Osteoblast (primary cell): ENCODE measurements at regions not wholly inside any gene's neighbourhood (a gene's known extent, or its start where the extent isn't known, plus 50 kb on each side); places are given as distances from the start of the nearest gene placed in this dataset.

ENCODE experiments used
- DNase-seq: peaks from one replicate; pipeline ENCODE4 v3.0.0; 2011; ENCODE audit warnings: low spot score, mixed read lengths; ENCODE audit not compliant: insufficient read length; ENCODE audit errors: missing footprints
- H2AFZ ChIP-seq: 2 replicates; pipeline ENCODE4 v1.6.0; 2011; ENCODE audit warnings: mild to moderate bottlenecking, low read length
- H3K27ac ChIP-seq: 2 replicates; pipeline ENCODE4 v1.5.1; 2011; ENCODE audit warnings: mild to moderate bottlenecking, low read depth, low read length, moderate library complexity
- H3K27me3 ChIP-seq: 2 replicates; pipeline ENCODE4 v1.6.0; 2012; ENCODE audit warnings: mild to moderate bottlenecking, control low read depth, inconsistent platforms, low read length, moderate library complexity; ENCODE audit not compliant: insufficient read depth
- H3K36me3 ChIP-seq: 2 replicates; pipeline ENCODE4 v1.5.1; 2011; ENCODE audit warnings: mild to moderate bottlenecking, low read length, control low read depth, moderate library complexity; ENCODE audit not compliant: insufficient read depth
- H3K4me1 ChIP-seq: 2 replicates; pipeline ENCODE4 v1.5.1; 2011; ENCODE audit warnings: mild to moderate bottlenecking, low read length, control low read depth, moderate library complexity; ENCODE audit not compliant: insufficient read depth
- H3K4me2 ChIP-seq: 2 replicates; pipeline ENCODE4 v1.6.0; 2011; ENCODE audit warnings: mild to moderate bottlenecking, low read length; ENCODE audit not compliant: insufficient read depth
- H3K4me3 ChIP-seq: fragments of 200-600 bp; sonication (generic); 3 replicates; pipeline ENCODE4 v1.5.1; 2012; ENCODE audit warnings: mild to moderate bottlenecking, low read length, inconsistent platforms; ENCODE audit not compliant: insufficient read depth
- H3K79me2 ChIP-seq: 2 replicates; pipeline ENCODE4 v1.6.0; 2012; ENCODE audit warnings: mild to moderate bottlenecking, low read length, control low read depth, inconsistent platforms; ENCODE audit not compliant: insufficient read depth
- H3K9me3 ChIP-seq: 2 replicates; pipeline ENCODE4 v1.5.1; 2011; ENCODE audit warnings: low read depth, low read length, control low read depth
- H4K20me1 ChIP-seq: 2 replicates; pipeline ENCODE4 v1.6.0; 2012; ENCODE audit warnings: mild to moderate bottlenecking, low read length, control low read depth; ENCODE audit not compliant: insufficient read depth
- TF ChIP-seq, protein P1 (sequence below): IDR thresholded peaks from 2 replicates; pipeline ENCODE4 v1.5.1; 2011; ENCODE audit warnings: mild to moderate bottlenecking, low read depth, low read length, moderate library complexity; ENCODE audit errors: extremely low read depth

DNA sequence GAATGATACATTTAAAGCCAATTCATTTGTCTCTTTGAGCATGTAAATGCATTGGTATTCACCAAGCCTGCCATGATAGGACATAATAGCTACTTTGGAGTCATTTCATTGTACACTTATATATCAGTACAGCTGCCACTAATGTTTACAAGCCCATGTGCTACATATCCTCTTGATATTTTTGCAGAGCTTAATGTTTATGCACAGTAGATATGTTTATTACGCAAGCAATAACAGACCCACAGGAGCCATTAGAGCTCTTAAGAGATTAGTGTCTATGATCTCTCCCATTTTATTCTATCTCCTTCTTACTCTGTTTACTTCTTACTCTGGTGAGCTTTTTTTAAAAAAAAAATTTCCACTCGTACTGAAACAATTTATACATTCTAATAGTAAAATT lies 1132.1 kb upstream of the ZEB2 start:
- Histone ChIP-seq H3K79me2 (no peaks in the 10 kb centered on the region), H2AFZ (no peak overlapping the region), H3K9me3 (no peaks in the 10 kb centered on the region), H3K4me2 (no peak overlapping the region), H3K4me3 (no peak overlapping the region), H3K27ac (no peak overlapping the region), H3K27me3 (no peaks in the 10 kb centered on the region), H3K36me3 (no peaks in the 10 kb centered on the region), H4K20me1 (no peaks in the 10 kb centered on the region), H3K4me1 (peaks cover 20% of the 10 kb centered on the region)
- no peak for DNase-seq
- TF ChIP-seq, protein P1, sequence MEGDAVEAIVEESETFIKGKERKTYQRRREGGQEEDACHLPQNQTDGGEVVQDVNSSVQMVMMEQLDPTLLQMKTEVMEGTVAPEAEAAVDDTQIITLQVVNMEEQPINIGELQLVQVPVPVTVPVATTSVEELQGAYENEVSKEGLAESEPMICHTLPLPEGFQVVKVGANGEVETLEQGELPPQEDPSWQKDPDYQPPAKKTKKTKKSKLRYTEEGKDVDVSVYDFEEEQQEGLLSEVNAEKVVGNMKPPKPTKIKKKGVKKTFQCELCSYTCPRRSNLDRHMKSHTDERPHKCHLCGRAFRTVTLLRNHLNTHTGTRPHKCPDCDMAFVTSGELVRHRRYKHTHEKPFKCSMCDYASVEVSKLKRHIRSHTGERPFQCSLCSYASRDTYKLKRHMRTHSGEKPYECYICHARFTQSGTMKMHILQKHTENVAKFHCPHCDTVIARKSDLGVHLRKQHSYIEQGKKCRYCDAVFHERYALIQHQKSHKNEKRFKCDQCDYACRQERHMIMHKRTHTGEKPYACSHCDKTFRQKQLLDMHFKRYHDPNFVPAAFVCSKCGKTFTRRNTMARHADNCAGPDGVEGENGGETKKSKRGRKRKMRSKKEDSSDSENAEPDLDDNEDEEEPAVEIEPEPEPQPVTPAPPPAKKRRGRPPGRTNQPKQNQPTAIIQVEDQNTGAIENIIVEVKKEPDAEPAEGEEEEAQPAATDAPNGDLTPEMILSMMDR = no peak

DNA sequence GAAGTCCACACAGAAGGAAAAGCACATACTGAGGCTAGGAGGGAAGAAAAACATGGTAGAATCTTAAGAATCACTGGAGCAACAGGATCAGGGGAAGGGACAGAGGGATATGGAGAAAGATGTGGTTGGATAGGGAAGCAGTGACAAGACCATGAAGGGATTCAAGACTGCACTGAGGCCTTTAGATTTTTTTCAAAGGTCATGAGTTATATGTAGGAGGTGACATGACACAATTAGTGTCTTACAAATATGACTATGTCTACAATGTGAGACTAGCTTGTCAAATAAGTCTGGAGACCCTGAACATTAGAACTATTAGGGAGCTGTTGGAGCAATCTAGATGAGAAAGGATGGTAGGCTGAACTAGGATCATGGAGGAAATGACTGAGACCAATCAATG lies 1130.3 kb upstream of the ZEB2 start:
- H3K4me3 ChIP-seq = no peak overlapping the region
- no peaks in the 10 kb centered on the region for H3K9me3 ChIP-seq
- TF ChIP-seq, protein P1 = no peak
- DNase-seq = no peak
- H3K36me3 ChIP-seq = no peaks in the 10 kb centered on the region
- no peak overlapping the region for H3K4me2 ChIP-seq
- H3K27me3 ChIP-seq = no peaks in the 10 kb centered on the region
- no peak overlapping the region for H3K27ac ChIP-seq
- H3K4me1 ChIP-seq = peaks cover 18% of the 10 kb centered on the region
- no peaks in the 10 kb centered on the region for H3K79me2 ChIP-seq
- no peaks in the 10 kb centered on the region for H4K20me1 ChIP-seq
- no peak overlapping the region for H2AFZ ChIP-seq

GRCh38 chr2:145649061-145649460 lies 1129.1 kb upstream of the ZEB2 start:
- H2AFZ ChIP-seq = no peak overlapping the region
- H3K27ac ChIP-seq = no peak overlapping the region
- H3K27me3 ChIP-seq = no peaks in the 10 kb centered on the region
- no peak overlapping the region for H3K4me2 ChIP-seq
- no peaks in the 10 kb centered on the region for H3K9me3 ChIP-seq
- no peaks in the 10 kb centered on the region for H3K79me2 ChIP-seq
- H3K4me1 ChIP-seq = peaks cover 6% of the 10 kb centered on the region
- no peak overlapping the region for H3K4me3 ChIP-seq
- TF ChIP-seq, protein P1 = no peak
- no peaks in the 10 kb centered on the region for H4K20me1 ChIP-seq
- no peak for DNase-seq
- H3K36me3 ChIP-seq = no peaks in the 10 kb centered on the region

DNA sequence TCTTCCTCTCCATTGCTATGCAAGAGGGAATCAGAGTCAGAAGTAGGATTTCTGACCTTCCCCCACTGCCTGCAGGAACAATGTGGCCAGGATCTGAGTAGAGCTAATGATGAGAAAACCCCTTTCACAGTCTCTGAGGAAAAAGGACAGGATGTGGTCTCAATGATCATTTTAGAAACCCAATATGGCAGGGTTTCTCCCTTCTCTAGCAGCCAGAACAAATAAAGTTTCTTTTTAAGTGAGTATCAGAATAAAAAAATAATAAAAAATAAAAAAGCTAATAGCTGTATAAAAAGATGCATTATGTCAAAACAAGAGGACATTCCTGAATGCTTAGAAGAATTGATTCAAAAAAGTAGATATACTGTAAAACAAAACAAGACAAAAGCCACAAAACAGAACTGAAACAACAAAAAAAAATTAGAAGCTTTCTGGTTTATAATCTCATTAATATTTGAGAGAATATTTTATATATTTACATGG lies 1124.9 kb upstream of the ZEB2 start:
- no peaks in the 10 kb centered on the region for H4K20me1 ChIP-seq
- H3K27me3 ChIP-seq = no peaks in the 10 kb centered on the region
- DNase-seq = no peak
- no peaks in the 10 kb centered on the region for H3K36me3 ChIP-seq
- H3K79me2 ChIP-seq = no peaks in the 10 kb centered on the region
- no peak overlapping the region for H3K4me2 ChIP-seq
- TF ChIP-seq, protein P1 = no peak
- H3K4me1 ChIP-seq = no peaks in the 10 kb centered on the region
- no peak overlapping the region for H3K4me3 ChIP-seq
- peak overlapping the region; percentile 30 for H2AFZ ChIP-seq
- no peak overlapping the region for H3K27ac ChIP-seq
- no peaks in the 10 kb centered on the region for H3K9me3 ChIP-seq
